Stomach smooth muscle (tissue), 2 donors: ENCODE measurements at regions not wholly inside any gene's neighbourhood (a gene's known extent, or its start where the extent isn't known, plus 50 kb on each side); places are given as distances from the start of the nearest gene placed in this dataset.
"Not testable (repeated sequence)": the region's sequence is repeated elsewhere in the genome, so short reads cannot be mapped to it uniquely, and the experiment has no call there.

ENCODE experiments used
- H3K27ac ChIP-seq: one replicate; pipeline ENCODE4 v1.7.0; 2013; ENCODE audit warnings: mild to moderate bottlenecking, low read length, inconsistent platforms
- H3K27me3 ChIP-seq, 2 donors: one replicate each; pipeline ENCODE4 v1.7.0; 2013; ENCODE audit warnings: low read length in 2 of 2; ENCODE audit not compliant: insufficient read depth in 2 of 2, control insufficient read depth in 1 of 2
- H3K36me3 ChIP-seq, 2 donors: one replicate each; pipeline ENCODE4 v1.7.0; 2013; ENCODE audit warnings: low read length in 2 of 2; ENCODE audit not compliant: control insufficient read depth in 2 of 2, insufficient read depth in 2 of 2
- H3K4me1 ChIP-seq: one replicate; pipeline ENCODE4 v1.7.0; 2013; ENCODE audit warnings: low read length; ENCODE audit not compliant: control insufficient read depth, insufficient read depth
- H3K4me3 ChIP-seq, 2 donors: one replicate each; pipeline ENCODE4 v1.7.0; 2013; ENCODE audit warnings: low read length in 2 of 2
- H3K9ac ChIP-seq, 2 donors: one replicate each; pipeline ENCODE4 v1.7.0; 2013; ENCODE audit warnings: low read length in 2 of 2, mild to moderate bottlenecking in 1 of 2
- H3K9me3 ChIP-seq, 2 donors: one replicate each; pipeline ENCODE4 v1.7.0; 2013; ENCODE audit warnings: low read length in 2 of 2; ENCODE audit not compliant: control insufficient read depth in 2 of 2
- donor health status: healthy.
- donor health status: Pancreatic carcinoma.

GRCh38 chr4:12022409-12022808, 593.7 kb upstream of the HS3ST1 start:
- Histone ChIP-seq H3K9me3 (no peaks in the 10 kb centered on the region), H3K9ac (no peak overlapping the region), H3K27me3 (no peaks in the 10 kb centered on the region), H3K27ac (no peak overlapping the region), H3K4me3 (no peak overlapping the region), H3K36me3 (no peaks in the 10 kb centered on the region), H3K4me1 (no peaks in the 10 kb centered on the region)

- Histone ChIP-seq H3K27ac (no peak overlapping the region), H3K27me3 (no peaks in the 10 kb centered on the region), H3K4me3 (no peak overlapping the region), H3K36me3 (no peaks in the 10 kb centered on the region), H3K4me1 (no peaks in the 10 kb centered on the region), H3K9me3 (peaks cover 0 to 2% of the 10 kb centered on the region in 2 donors), H3K9ac (no peak overlapping the region)
Measured at GRCh38 chr4:12016729-12017128, 588.0 kb upstream of the HS3ST1 start.

- Histone ChIP-seq H3K9me3 (no peaks in the 10 kb centered on the region), H3K36me3 (no peaks in the 10 kb centered on the region), H3K9ac (no peak overlapping the region), H3K27ac (no peak overlapping the region), H3K4me1 (no peaks in the 10 kb centered on the region), H3K27me3 (no peaks in the 10 kb centered on the region), H3K4me3 (no peak overlapping the region)
Measured at GRCh38 chr4:12005471-12005870, 576.8 kb upstream of the HS3ST1 start.

GRCh38 chr4:11996581-11996980, 567.9 kb upstream of the HS3ST1 start:
- not testable (repeated sequence) for H3K9me3 ChIP-seq, H3K27ac ChIP-seq, H3K36me3 ChIP-seq, H3K27me3 ChIP-seq, H3K9ac ChIP-seq, H3K4me1 ChIP-seq, H3K4me3 ChIP-seq

- Histone ChIP-seq H3K36me3 (no peaks in the 10 kb centered on the region), H3K27ac (no peak overlapping the region), H3K4me3 (no peak overlapping the region), H3K9me3 (no peaks in the 10 kb centered on the region), H3K9ac (no peak overlapping the region), H3K4me1 (no peaks in the 10 kb centered on the region), H3K27me3 (no peaks in the 10 kb centered on the region)
Measured at GRCh38 chr4:11976726-11977263, 548.1 kb upstream of the HS3ST1 start.

GRCh38 chr4:11973270-11973669, 544.6 kb upstream of the HS3ST1 start:
- no peak overlapping the region for H3K27ac ChIP-seq
- no peak overlapping the region for H3K4me3 ChIP-seq
- H3K36me3 ChIP-seq: no peaks in the 10 kb centered on the region
- H3K4me1 ChIP-seq: no peaks in the 10 kb centered on the region
- no peak overlapping the region for H3K9ac ChIP-seq
- H3K27me3 ChIP-seq: no peaks in the 10 kb centered on the region
- H3K9me3 ChIP-seq: no peaks in the 10 kb centered on the region

- Histone ChIP-seq H3K4me1 (no peaks in the 10 kb centered on the region), H3K27ac (no peak overlapping the region), H3K4me3 (no peak overlapping the region), H3K36me3 (no peaks in the 10 kb centered on the region), H3K27me3 (no peaks in the 10 kb centered on the region), H3K9ac (no peak overlapping the region), H3K9me3 (no peaks in the 10 kb centered on the region)
Measured at GRCh38 chr4:11970754-11971153, 542.1 kb upstream of the HS3ST1 start.

- no peak overlapping the region for H3K27ac ChIP-seq
- no peak overlapping the region for H3K9ac ChIP-seq
- H3K4me1 ChIP-seq: no peaks in the 10 kb centered on the region
- H3K27me3 ChIP-seq: no peaks in the 10 kb centered on the region
- no peaks in the 10 kb centered on the region for H3K9me3 ChIP-seq
- no peak overlapping the region for H3K4me3 ChIP-seq
- H3K36me3 ChIP-seq: no peaks in the 10 kb centered on the region
Measured at GRCh38 chr4:11966782-11967181, 538.1 kb upstream of the HS3ST1 start.

- peaks cover 0 to 5% of the 10 kb centered on the region in 2 donors for H3K9me3 ChIP-seq
- H3K4me1 ChIP-seq: no peaks in the 10 kb centered on the region
- H3K36me3 ChIP-seq: no peaks in the 10 kb centered on the region
- H3K27ac ChIP-seq: no peak overlapping the region
- no peak overlapping the region for H3K9ac ChIP-seq
- no peak overlapping the region for H3K4me3 ChIP-seq
- H3K27me3 ChIP-seq: no peaks in the 10 kb centered on the region
Measured at GRCh38 chr4:11954093-11954492, 525.4 kb upstream of the HS3ST1 start.

- Histone ChIP-seq H3K9ac (no peak overlapping the region), H3K27ac (no peak overlapping the region), H3K4me1 (no peaks in the 10 kb centered on the region), H3K4me3 (no peak overlapping the region), H3K36me3 (no peaks in the 10 kb centered on the region), H3K27me3 (no peaks in the 10 kb centered on the region), H3K9me3 (no peaks in the 10 kb centered on the region)
Measured at GRCh38 chr4:11949355-11949754, 520.7 kb upstream of the HS3ST1 start.

GRCh38 chr4:11947629-11948028, 518.9 kb upstream of the HS3ST1 start:
- H3K9me3 ChIP-seq, H3K4me3 ChIP-seq, H3K4me1 ChIP-seq, H3K27ac ChIP-seq, H3K27me3 ChIP-seq, H3K36me3 ChIP-seq, H3K9ac ChIP-seq: not testable (repeated sequence)
